Endothelial cell of hepatic sinusoid (primary cell): ENCODE measurements at regions not wholly inside any gene's neighbourhood (a gene's known extent, or its start where the extent isn't known, plus 50 kb on each side); places are given as distances from the start of the nearest gene placed in this dataset.
"Not testable (repeated sequence)": the region's sequence is repeated elsewhere in the genome, so short reads cannot be mapped to it uniquely, and the experiment has no call there.

Source experiments
- in situ Hi-C: cut with HindIII; loops from 2 replicates; pipeline ENCODE4 v1.10.0; 2017; ENCODE audit warnings: low sequenced_read_pairs

GRCh38 chr10:61279400-61279799 is 173.8 kb downstream of the TMEM26 start:
- in situ Hi-C loops = no loop called here

- in situ Hi-C loops = no loop called here
These were observed 174.6 kb downstream of the TMEM26 start for GRCh38 chr10:61278556-61278955.

- in situ Hi-C loops = no loop called here
These were observed 180.4 kb downstream of the TMEM26 start for GRCh38 chr10:61272781-61273180.

- in situ Hi-C loops = no loop called here
These were observed 181.9 kb downstream of the TMEM26 start for GRCh38 chr10:61271127-61271780.

- in situ Hi-C loops = no loop called here
These were observed 189.7 kb downstream of the TMEM26 start for GRCh38 chr10:61263518-61263917.

GRCh38 chr10:61262486-61263261 is 190.5 kb downstream of the TMEM26 start:
- in situ Hi-C loops = no loop called here

- in situ Hi-C loops = no loop called here
These were observed 195.2 kb downstream of the TMEM26 start for GRCh38 chr10:61257956-61258496.

GRCh38 chr10:61257136-61257535 is 196.0 kb downstream of the TMEM26 start:
- in situ Hi-C loops = no loop called here

GRCh38 chr10:61252326-61252725 is 200.9 kb downstream of the TMEM26 start:
- in situ Hi-C loops = not testable (repeated sequence)

- in situ Hi-C loops = no loop called here
These were observed 202.1 kb downstream of the TMEM26 start for GRCh38 chr10:61251089-61251488.

- in situ Hi-C loops = no loop called here
These were observed 203.1 kb downstream of the TMEM26 start for GRCh38 chr10:61250131-61250530.

- in situ Hi-C loops = no loop called here
These were observed 205.2 kb downstream of the TMEM26 start for GRCh38 chr10:61248013-61248412.

- in situ Hi-C loops = no loop called here
These were observed 208.9 kb downstream of the TMEM26 start for GRCh38 chr10:61244261-61244775.

- in situ Hi-C loops = no loop called here
These were observed 220.4 kb downstream of the TMEM26 start for GRCh38 chr10:61232780-61233179.

GRCh38 chr10:61225939-61226338 is 227.2 kb downstream of the TMEM26 start:
- in situ Hi-C loops = no loop called here

- in situ Hi-C loops = no loop called here
These were observed 229.6 kb downstream of the TMEM26 start for GRCh38 chr10:61223576-61223975.

GRCh38 chr10:61219696-61220095 is 233.5 kb downstream of the TMEM26 start:
- in situ Hi-C loops = no loop called here

- in situ Hi-C loops = no loop called here
These were observed 235.2 kb downstream of the TMEM26 start for GRCh38 chr10:61217851-61218565.

GRCh38 chr10:61215246-61215645 is 237.9 kb downstream of the TMEM26 start:
- in situ Hi-C loops = no loop called here

GRCh38 chr10:61211468-61211867 is 241.7 kb downstream of the TMEM26 start:
- in situ Hi-C loops = no loop called here

- in situ Hi-C loops = no loop called here
These were observed 253.1 kb upstream of the RHOBTB1 start for GRCh38 chr10:61197057-61197456.
